Esophagus muscularis mucosa (tissue), 4 donors: ENCODE measurements at regions not wholly inside any gene's neighbourhood (a gene's known extent, or its start where the extent isn't known, plus 50 kb on each side); places are given as distances from the start of the nearest gene placed in this dataset.

Experiments used
- DNase-seq: peaks from one replicate; pipeline ENCODE4 v3.0.0-alpha.2; 2017; ENCODE audit errors: extremely low spot score
- H3K27ac ChIP-seq, 4 donors: fragments of 200-600 bp; sonication (generic); replicated peaks in 1 of 4; 1 replicate in 3 of 4; 2 replicates in 1 of 4; pipeline ENCODE4 v1.5.1; 2016 to 2019; ENCODE audit warnings: mild to moderate bottlenecking in 1 of 4
- H3K27me3 ChIP-seq, 4 donors: fragments of 200-600 bp; sonication (generic); one replicate each; pipeline versions ENCODE4 v1.5.1 to v1.6.0; 2016 to 2019
- H3K36me3 ChIP-seq, 4 donors: fragments of 200-600 bp; sonication (generic); one replicate each; pipeline ENCODE4 v1.5.1; 2016 to 2019
- H3K4me1 ChIP-seq, 4 donors: fragments of 200-600 bp; sonication (generic); one replicate each; pipeline ENCODE4 v1.5.1; 2016 to 2019
- H3K4me3 ChIP-seq, 4 donors: fragments of 200-600 bp; sonication (generic); 1 replicate in 2 of 4; 2 replicates in 2 of 4; pipeline ENCODE4 v1.5.1; 2016 to 2019; ENCODE audit warnings: mild to moderate bottlenecking in 4 of 4, moderate library complexity in 1 of 4
- H3K9me3 ChIP-seq, 4 donors: fragments of 200-600 bp; sonication (generic); 1 replicate in 3 of 4; 2 replicates in 1 of 4; pipeline ENCODE4 v1.5.1; 2016 to 2019
- EP300 ChIP-seq: sonication (generic); formaldehyde crosslinking; IDR thresholded peaks from one replicate; pipeline ENCODE4 v1.6.1; 2017; ENCODE audit warnings: antibody characterized with exemption
- POLR2A ChIP-seq: fragments of 450-650 bp; IDR thresholded peaks from one replicate; pipeline ENCODE4 v1.6.1; 2017; ENCODE audit warnings: antibody characterized with exemption, moderate library complexity, mild to moderate bottlenecking, low read depth
- POLR2AphosphoS5 ChIP-seq, 2 donors: sonication (generic); formaldehyde crosslinking; IDR thresholded peaks; one replicate each; pipeline ENCODE4 v1.6.1; 2017; ENCODE audit warnings: antibody characterized with exemption in 2 of 2
- WGBS: methylation state at CpG from one replicate; pipeline ENCODE4 v1.1.5; 2018; 5-methylcytosine and 5-hydroxymethylcytosine counted together
- intact Hi-C: fragments of 100-400 bp; cut with DNase I; formaldehyde crosslinking; loops from one replicate; pipeline ENCODE4 v1.15.1; 2023
- TF ChIP-seq, protein P1 (sequence below), 3 experiments: fragments of 200-600 bp in 2 of 3; fragments of 450-650 bp in 1 of 3; sonication (generic) in 2 of 3; IDR thresholded peaks; one replicate each; pipeline ENCODE4 v1.5.1; 2017 to 2019; ENCODE audit warnings: antibody characterized with exemption in 3 of 3, mild to moderate bottlenecking in 2 of 3, moderate library complexity in 1 of 3

- intact Hi-C loops: no loop called here
Observed at GRCh38 chr17:37840576-37840975, 83.6 kb upstream of the TBC1D3K start.

DNA sequence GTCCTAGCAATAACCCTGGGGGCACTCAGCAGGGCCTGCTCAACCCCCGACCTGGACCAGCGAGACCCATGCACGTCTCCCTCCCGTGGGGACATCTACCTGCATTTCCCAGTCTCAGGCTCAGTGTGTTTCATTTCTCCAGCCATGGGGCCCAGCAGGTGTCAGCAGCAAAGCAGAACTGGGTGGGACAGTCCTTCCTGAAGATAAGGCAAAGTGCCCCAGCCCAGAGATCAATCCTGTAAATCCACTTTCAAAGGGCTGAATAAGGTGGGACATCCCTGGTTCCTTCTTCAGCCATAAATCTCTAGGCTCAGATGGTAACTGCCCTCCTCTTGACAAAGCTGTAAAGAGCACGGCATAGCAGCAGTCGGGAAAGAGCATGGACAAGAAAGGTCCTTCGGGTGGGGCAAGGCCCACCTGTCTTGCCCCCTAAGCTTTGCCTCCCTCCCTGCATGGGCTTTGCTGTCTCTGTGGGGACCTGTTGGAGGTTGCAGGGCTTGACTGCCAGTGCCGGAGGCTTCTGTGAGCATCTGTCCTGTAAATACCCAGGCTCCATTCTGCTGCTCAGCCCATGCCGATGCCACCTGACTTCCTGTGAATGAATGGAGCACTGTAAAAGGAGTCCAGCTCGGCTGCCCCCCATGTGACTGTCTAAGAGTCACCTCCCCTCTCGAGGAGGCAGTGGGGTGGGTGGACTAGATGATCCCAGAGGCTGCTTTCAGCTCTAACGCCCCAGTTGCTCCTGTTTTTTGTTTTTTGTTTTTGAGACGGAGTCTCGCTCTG, 84.8 kb upstream of the TBC1D3K start:
- no peak overlapping the region for H3K27ac ChIP-seq
- no peaks in the 10 kb centered on the region for H3K36me3 ChIP-seq
- DNase-seq: no peak
- H3K4me1 ChIP-seq: peaks cover 0 to 3% (median 3%) of the 10 kb centered on the region in 4 donors
- H3K9me3 ChIP-seq: no peaks in the 10 kb centered on the region
- intact Hi-C loops: no loop called here
- 78% methylated on average over 14 of the region's 14 CpGs for WGBS
- TF ChIP-seq POLR2A (no peak), POLR2AphosphoS5 (IDR thresholded peaks at IDR 0.05) (no peak)
- TF ChIP-seq, protein P1, sequence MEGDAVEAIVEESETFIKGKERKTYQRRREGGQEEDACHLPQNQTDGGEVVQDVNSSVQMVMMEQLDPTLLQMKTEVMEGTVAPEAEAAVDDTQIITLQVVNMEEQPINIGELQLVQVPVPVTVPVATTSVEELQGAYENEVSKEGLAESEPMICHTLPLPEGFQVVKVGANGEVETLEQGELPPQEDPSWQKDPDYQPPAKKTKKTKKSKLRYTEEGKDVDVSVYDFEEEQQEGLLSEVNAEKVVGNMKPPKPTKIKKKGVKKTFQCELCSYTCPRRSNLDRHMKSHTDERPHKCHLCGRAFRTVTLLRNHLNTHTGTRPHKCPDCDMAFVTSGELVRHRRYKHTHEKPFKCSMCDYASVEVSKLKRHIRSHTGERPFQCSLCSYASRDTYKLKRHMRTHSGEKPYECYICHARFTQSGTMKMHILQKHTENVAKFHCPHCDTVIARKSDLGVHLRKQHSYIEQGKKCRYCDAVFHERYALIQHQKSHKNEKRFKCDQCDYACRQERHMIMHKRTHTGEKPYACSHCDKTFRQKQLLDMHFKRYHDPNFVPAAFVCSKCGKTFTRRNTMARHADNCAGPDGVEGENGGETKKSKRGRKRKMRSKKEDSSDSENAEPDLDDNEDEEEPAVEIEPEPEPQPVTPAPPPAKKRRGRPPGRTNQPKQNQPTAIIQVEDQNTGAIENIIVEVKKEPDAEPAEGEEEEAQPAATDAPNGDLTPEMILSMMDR (IDR thresholded peaks at IDR 0.05): no peak
- no peak overlapping the region for H3K4me3 ChIP-seq
- peaks cover 0 to 65% (median 4%) of the 10 kb centered on the region in 4 donors for H3K27me3 ChIP-seq

More at GRCh38 chr17:37840576-37840975, 83.6 kb upstream of the TBC1D3K start:
- 94% methylated on average over 7 of the region's 7 CpGs for WGBS
- peaks cover 0 to 77% (median 8%) of the 10 kb centered on the region in 4 donors for H3K27me3 ChIP-seq
- H3K27ac ChIP-seq: no peak overlapping the region
- TF ChIP-seq EP300 (no peak), POLR2A (no peak), POLR2AphosphoS5 (IDR thresholded peaks at IDR 0.05) (no peak)
- TF ChIP-seq, protein P1 (IDR thresholded peaks at IDR 0.05): no peak
- peaks cover 0 to 10% (median 9%) of the 10 kb centered on the region in 4 donors for H3K4me1 ChIP-seq
- no peak for DNase-seq
- no peaks in the 10 kb centered on the region for H3K9me3 ChIP-seq
- no peak overlapping the region for H3K4me3 ChIP-seq
- no peaks in the 10 kb centered on the region for H3K36me3 ChIP-seq

- TF ChIP-seq EP300: no peak
- TF ChIP-seq, protein P1 (IDR thresholded peaks at IDR 0.05): no peak
- TF ChIP-seq POLR2A: no peak
- TF ChIP-seq POLR2AphosphoS5 (IDR thresholded peaks at IDR 0.05): no peak
- Histone ChIP-seq H3K4me3 (no peak overlapping the region), H3K27me3 (peaks cover 0 to 57% (median 0%) of the 10 kb centered on the region in 4 donors), H3K9me3 (no peaks in the 10 kb centered on the region), H3K4me1 (no peaks in the 10 kb centered on the region), H3K27ac (no peak overlapping the region), H3K36me3 (no peaks in the 10 kb centered on the region)
- DNase-seq: no peak
- whole genome bisulfite sequencing: 79% methylated on average over 8 of the region's 8 CpGs
- intact Hi-C loops: no loop called here
Observed at GRCh38 chr17:37838276-37838675, 85.9 kb upstream of the TBC1D3K start.

GRCh38 chr17:37836593-37836992, 87.6 kb upstream of the TBC1D3K start:
- H3K9me3 ChIP-seq: no peaks in the 10 kb centered on the region
- H3K4me3 ChIP-seq: no peak overlapping the region
- TF ChIP-seq EP300 (no peak), POLR2AphosphoS5 (IDR thresholded peaks at IDR 0.05) (no peak), POLR2A (no peak)
- TF ChIP-seq, protein P1 (IDR thresholded peaks at IDR 0.05): no peak
- intact Hi-C loops: no loop called here
- H3K27ac ChIP-seq: no peak overlapping the region
- WGBS: 95% methylated on average over 2 of the region's 2 CpGs
- H3K27me3 ChIP-seq: peaks cover 0 to 45% (median 0%) of the 10 kb centered on the region in 4 donors
- DNase-seq: no peak
- no peaks in the 10 kb centered on the region for H3K4me1 ChIP-seq
- H3K36me3 ChIP-seq: no peaks in the 10 kb centered on the region
